Panc1 (cell line): ENCODE measurements at regions not wholly inside any gene's neighbourhood (a gene's known extent, or its start where the extent isn't known, plus 50 kb on each side); places are given as distances from the start of the nearest gene placed in this dataset.

Source experiments
- POLR2AphosphoS5 ChIP-seq: IDR thresholded peaks from 2 replicates; pipeline ENCODE4 v1.6.1; 2012; ENCODE audit warnings: mild to moderate bottlenecking, low read depth, low read length, moderate library complexity
- TCF7L2 ChIP-seq: IDR thresholded peaks from 2 replicates; pipeline ENCODE4 v1.6.1; 2011; ENCODE audit warnings: mild to moderate bottlenecking, low read depth, low read length, inconsistent platforms
- TF ChIP-seq, protein P1 (sequence below): fragments of 450-650 bp; IDR thresholded peaks from 2 replicates; pipeline ENCODE4 v1.5.1; 2017; ENCODE audit warnings: mild to moderate bottlenecking
- TF ChIP-seq, protein P2 (sequence below), 2 experiments: IDR thresholded peaks; 2 replicates each; pipeline ENCODE4 v1.6.1; 2011 to 2012; ENCODE audit warnings: low read depth in 2 of 2, control low read depth in 1 of 2, low read length in 1 of 2, mild to moderate bottlenecking in 1 of 2, moderate library complexity in 1 of 2; ENCODE audit not compliant: insufficient read depth in 1 of 2

DNA sequence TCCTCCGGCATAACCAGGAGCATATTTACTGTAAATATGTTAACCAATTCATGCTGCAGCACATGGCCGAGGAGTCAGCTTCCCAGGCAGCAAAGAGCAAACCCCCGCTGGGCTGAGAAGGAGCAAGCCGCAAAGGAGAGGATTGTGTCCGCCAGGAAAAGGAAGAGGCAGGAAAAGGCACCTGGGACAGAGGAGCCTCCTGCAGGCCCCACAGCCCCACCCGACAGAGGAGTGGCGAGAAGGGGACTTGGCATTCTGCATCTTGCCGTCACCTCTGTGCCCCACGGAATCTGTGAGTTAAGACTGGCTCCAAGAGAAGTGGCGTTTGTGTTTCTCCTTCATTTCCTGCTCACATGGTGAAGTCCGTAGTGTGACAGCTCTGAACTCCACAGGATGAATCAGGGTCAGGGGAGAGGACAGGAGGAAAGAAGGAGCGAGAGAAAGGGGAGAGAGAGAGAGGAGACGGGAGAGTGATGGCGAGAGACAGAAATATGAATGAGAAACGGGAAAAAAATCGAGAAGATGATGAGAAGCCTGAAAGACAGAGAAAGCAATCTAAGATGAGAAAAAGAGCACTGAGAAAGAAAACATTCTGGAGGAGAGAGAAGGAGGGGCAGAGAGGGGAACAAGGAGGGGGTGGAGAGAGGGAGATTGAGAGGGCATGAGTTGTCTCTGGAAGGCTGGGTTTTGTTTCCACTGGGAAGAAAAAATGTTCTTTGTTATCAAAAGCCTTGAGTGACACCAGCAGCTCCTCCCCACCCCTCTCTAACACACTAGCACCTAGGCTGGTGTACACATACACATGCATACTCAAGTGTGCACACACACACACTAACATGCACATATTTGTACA, 489.6 kb downstream of the MN1 start:
- no peak for TF ChIP-seq POLR2AphosphoS5
- TF ChIP-seq, protein P1, sequence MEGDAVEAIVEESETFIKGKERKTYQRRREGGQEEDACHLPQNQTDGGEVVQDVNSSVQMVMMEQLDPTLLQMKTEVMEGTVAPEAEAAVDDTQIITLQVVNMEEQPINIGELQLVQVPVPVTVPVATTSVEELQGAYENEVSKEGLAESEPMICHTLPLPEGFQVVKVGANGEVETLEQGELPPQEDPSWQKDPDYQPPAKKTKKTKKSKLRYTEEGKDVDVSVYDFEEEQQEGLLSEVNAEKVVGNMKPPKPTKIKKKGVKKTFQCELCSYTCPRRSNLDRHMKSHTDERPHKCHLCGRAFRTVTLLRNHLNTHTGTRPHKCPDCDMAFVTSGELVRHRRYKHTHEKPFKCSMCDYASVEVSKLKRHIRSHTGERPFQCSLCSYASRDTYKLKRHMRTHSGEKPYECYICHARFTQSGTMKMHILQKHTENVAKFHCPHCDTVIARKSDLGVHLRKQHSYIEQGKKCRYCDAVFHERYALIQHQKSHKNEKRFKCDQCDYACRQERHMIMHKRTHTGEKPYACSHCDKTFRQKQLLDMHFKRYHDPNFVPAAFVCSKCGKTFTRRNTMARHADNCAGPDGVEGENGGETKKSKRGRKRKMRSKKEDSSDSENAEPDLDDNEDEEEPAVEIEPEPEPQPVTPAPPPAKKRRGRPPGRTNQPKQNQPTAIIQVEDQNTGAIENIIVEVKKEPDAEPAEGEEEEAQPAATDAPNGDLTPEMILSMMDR = no peak
- TF ChIP-seq, protein P2, sequence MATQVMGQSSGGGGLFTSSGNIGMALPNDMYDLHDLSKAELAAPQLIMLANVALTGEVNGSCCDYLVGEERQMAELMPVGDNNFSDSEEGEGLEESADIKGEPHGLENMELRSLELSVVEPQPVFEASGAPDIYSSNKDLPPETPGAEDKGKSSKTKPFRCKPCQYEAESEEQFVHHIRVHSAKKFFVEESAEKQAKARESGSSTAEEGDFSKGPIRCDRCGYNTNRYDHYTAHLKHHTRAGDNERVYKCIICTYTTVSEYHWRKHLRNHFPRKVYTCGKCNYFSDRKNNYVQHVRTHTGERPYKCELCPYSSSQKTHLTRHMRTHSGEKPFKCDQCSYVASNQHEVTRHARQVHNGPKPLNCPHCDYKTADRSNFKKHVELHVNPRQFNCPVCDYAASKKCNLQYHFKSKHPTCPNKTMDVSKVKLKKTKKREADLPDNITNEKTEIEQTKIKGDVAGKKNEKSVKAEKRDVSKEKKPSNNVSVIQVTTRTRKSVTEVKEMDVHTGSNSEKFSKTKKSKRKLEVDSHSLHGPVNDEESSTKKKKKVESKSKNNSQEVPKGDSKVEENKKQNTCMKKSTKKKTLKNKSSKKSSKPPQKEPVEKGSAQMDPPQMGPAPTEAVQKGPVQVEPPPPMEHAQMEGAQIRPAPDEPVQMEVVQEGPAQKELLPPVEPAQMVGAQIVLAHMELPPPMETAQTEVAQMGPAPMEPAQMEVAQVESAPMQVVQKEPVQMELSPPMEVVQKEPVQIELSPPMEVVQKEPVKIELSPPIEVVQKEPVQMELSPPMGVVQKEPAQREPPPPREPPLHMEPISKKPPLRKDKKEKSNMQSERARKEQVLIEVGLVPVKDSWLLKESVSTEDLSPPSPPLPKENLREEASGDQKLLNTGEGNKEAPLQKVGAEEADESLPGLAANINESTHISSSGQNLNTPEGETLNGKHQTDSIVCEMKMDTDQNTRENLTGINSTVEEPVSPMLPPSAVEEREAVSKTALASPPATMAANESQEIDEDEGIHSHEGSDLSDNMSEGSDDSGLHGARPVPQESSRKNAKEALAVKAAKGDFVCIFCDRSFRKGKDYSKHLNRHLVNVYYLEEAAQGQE (IDR thresholded peaks at IDR 0.05; ENCODE audit: insufficient read depth in 1 of 2, low read depth in 2 of 2, low read length in 1 of 2) = no peak
- TF ChIP-seq TCF7L2 = no peak
